ENCODE measurements at regions not wholly inside any gene's neighbourhood (a gene's known extent, or its start where the extent isn't known, plus 50 kb on each side); places are given as distances from the start of the nearest gene placed in this dataset.

DNA sequence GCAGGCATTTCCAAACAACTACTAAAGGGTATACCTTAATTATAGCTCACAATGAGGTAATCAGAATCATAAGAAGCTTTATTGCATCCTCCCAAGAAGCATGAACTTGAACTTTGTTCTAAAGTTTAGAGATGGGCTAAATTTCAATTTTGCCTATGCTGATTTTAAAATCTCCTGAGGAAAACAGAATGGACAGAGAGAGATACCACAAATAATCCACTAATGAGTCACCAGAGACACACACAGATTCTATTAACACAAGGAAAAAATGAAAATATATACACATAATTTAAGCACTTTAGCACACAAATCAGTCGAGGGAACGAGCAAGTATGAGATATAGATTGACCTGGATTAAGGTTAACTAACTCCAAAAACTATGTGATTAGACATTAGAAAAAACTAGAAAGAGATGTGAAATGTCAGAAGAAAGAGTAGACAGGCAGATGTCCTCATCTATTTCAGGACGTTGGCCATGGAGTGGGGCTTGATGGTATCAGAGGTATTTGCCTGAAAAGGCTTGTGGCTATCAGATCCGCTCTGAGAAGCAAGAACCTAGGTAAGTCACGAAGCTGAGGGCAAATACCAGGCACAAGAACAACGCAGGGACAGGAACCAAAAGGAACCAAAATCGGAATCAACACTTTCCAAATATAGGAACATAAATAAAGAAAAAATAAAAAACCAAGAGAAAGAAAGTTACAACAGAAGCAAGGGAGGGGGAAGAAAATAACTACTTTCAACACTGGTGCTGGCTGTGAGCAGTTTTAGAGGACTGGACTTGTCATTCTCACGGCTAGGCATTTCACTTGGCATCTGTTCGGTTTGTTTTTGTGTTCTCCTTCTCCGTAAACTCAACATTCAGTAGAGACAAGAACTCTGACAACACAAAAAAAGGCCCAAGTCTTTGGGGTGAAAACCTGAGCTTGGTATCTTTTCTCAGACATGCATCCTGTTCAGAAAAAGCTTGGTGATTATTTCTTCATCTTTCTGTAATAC lies 294.6 kb upstream of the PUM3 start:
- intact Hi-C loops (cut with DNase I; ENCODE audit: low total_unique reads): no loop called here
- 74 to 75% methylated on average over 10 of the region's 10 CpGs for WGBS, 2 donors
- no peaks in the 10 kb centered on the region for H3K4me1 ChIP-seq
- no peaks in the 10 kb centered on the region for H3K36me3 ChIP-seq (ENCODE audit: low read depth, missing control alignments)
- no peaks in the 10 kb centered on the region for H3K27me3 ChIP-seq
- DNase-seq: no peak
- no peak overlapping the region for H3K27ac ChIP-seq
- TF ChIP-seq POLR2A (IDR thresholded peaks at IDR 0.05): no peak
- TF ChIP-seq, protein P1, sequence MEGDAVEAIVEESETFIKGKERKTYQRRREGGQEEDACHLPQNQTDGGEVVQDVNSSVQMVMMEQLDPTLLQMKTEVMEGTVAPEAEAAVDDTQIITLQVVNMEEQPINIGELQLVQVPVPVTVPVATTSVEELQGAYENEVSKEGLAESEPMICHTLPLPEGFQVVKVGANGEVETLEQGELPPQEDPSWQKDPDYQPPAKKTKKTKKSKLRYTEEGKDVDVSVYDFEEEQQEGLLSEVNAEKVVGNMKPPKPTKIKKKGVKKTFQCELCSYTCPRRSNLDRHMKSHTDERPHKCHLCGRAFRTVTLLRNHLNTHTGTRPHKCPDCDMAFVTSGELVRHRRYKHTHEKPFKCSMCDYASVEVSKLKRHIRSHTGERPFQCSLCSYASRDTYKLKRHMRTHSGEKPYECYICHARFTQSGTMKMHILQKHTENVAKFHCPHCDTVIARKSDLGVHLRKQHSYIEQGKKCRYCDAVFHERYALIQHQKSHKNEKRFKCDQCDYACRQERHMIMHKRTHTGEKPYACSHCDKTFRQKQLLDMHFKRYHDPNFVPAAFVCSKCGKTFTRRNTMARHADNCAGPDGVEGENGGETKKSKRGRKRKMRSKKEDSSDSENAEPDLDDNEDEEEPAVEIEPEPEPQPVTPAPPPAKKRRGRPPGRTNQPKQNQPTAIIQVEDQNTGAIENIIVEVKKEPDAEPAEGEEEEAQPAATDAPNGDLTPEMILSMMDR (IDR thresholded peaks at IDR 0.05): no peak
- H3K4me3 ChIP-seq: no peak overlapping the region
- H3K9me3 ChIP-seq: no peaks in the 10 kb centered on the region

DNA sequence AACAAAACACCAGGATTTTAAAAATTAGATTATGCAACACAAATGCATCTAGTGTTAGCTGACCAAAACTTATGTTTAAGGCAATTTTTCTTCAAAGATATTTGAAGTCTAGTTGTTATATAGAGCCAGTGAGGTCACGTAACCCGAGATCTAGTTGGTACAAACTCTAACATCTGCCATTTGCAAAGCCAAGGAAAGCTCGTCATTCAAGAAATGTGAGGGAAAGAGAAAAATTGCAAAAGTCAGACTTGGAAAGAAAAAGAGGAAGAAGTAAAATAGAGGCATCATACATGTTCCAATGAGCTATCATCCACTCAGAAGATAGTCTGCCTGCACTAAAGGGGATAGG lies 293.4 kb upstream of the PUM3 start:
- Histone ChIP-seq H3K36me3 (ENCODE audit: low read depth, missing control alignments) (no peaks in the 10 kb centered on the region), H3K4me3 (no peak overlapping the region), H3K9me3 (no peaks in the 10 kb centered on the region), H3K27me3 (no peaks in the 10 kb centered on the region), H3K4me1 (no peaks in the 10 kb centered on the region), H3K27ac (no peak overlapping the region)
- intact Hi-C loops (cut with DNase I; ENCODE audit: low total_unique reads): no loop called here
- TF ChIP-seq, protein P1 (IDR thresholded peaks at IDR 0.05): no peak
- TF ChIP-seq POLR2A (IDR thresholded peaks at IDR 0.05): no peak
- 70 to 79% methylated on average over 3 of the region's 3 CpGs for WGBS, 2 donors
- no peak for DNase-seq

DNA sequence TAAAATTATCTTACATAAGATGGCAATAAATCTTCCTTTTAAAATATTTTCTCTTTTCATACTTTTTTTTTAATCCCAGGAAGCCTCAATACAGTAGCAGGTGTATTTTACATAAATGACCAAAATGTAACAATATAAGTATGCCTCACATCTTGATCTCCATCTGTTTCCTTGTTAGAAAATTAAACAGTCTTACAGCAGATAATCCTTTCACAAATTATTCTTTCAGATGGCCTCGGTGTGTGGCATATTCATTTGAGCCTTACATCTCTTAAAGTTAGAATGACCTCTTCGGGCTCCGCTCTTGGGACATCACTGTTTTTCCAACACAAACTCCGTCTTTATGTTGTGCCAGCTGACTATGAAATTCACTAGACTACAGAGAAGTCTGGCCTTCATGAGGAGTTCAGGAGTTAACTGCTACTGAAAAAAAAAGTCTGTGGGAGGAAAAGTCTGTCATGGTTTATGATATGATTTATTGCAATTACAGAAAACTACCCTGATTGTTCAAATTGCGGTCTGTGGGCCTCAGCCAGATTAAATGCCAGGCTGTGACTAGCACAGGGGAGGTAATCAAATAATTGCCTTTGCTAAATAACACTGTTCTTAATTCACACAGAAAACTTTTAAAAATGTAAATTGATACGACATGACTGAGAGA lies 292.9 kb upstream of the PUM3 start:
- no peaks in the 10 kb centered on the region for H3K9me3 ChIP-seq
- no peaks in the 10 kb centered on the region for H3K27me3 ChIP-seq
- TF ChIP-seq, protein P1 (IDR thresholded peaks at IDR 0.05): no peak
- no peak for TF ChIP-seq POLR2A (IDR thresholded peaks at IDR 0.05)
- 43 to 49% methylated on average over 6 of the region's 6 CpGs for WGBS, 2 donors
- H3K36me3 ChIP-seq (ENCODE audit: low read depth, missing control alignments): no peaks in the 10 kb centered on the region
- no peak for DNase-seq
- intact Hi-C loops (cut with DNase I; ENCODE audit: low total_unique reads): no loop called here
- no peak overlapping the region for H3K4me3 ChIP-seq
- no peaks in the 10 kb centered on the region for H3K4me1 ChIP-seq
- no peak overlapping the region for H3K27ac ChIP-seq

DNA sequence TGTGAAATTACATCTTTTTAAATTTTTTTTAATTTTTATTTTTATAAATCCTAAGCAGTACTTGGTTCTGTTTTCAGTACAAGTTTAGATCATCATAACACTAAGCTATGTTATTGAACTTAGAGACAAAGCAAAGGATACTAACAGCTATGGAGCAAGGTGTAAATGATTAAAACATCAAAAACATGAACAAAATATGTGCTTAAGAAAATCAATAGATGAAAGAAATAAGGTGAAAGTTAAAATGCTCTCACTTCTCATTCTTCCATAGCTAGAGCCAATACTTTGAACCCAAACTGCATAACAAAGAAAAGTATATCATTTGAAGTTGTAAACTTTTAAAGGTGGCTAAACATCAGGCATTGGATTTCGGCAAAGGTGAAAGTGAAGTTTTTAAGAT lies 292.3 kb upstream of the PUM3 start:
- WGBS, 2 donors: 92 to 95% methylated on average over 1 of the region's 1 CpG
- no peak for DNase-seq
- no peak for TF ChIP-seq POLR2A (IDR thresholded peaks at IDR 0.05)
- TF ChIP-seq, protein P1 (IDR thresholded peaks at IDR 0.05): no peak
- no peaks in the 10 kb centered on the region for H3K9me3 ChIP-seq
- H3K4me1 ChIP-seq: no peaks in the 10 kb centered on the region
- H3K27ac ChIP-seq: no peak overlapping the region
- H3K27me3 ChIP-seq: no peaks in the 10 kb centered on the region
- no peaks in the 10 kb centered on the region for H3K36me3 ChIP-seq (ENCODE audit: low read depth, missing control alignments)
- intact Hi-C loops (cut with DNase I; ENCODE audit: low total_unique reads): no loop called here
- no peak overlapping the region for H3K4me3 ChIP-seq

All from testis (tissue), 2 donors.